HCT116 (cell line): ENCODE measurements at regions not wholly inside any gene's neighbourhood (a gene's known extent, or its start where the extent isn't known, plus 50 kb on each side); places are given as distances from the start of the nearest gene placed in this dataset.

Source experiments
- ATAC-seq: fragments of 200-7000 bp; cut with Tn5 transposase; 2 replicates; pipeline ENCODE4 v1.9.1; 2020; ENCODE audit warnings: mild to moderate bottlenecking, moderate library complexity
- BruUV-seq: library from RNA; stranded (reverse); fragments of 400-500 nt; replicated peaks from 2 replicates; lab custom pipeline; 2021; lab: Mats Ljungman, UMichigan
- CTCF ChIA-PET: fragments of 300-600 bp; sonication (Branson Sonifier 250); formaldehyde crosslinking; loops from one replicate; lab custom pipeline; 2021; ENCODE audit warnings: antibody characterized with exemption; lab: Charles Lee
- POLR2A ChIA-PET: fragments of 300-600, 350-600 bp; sonication (Branson Sonifier 250); formaldehyde crosslinking; loops from one replicate; lab custom pipeline; 2021; ENCODE audit warnings: antibody characterized with exemption; lab: Charles Lee
- RAD21 ChIA-PET, 2 experiments: fragments of 300-600 bp; sonication (Branson Sonifier 250); formaldehyde crosslinking; loops; one replicate each; lab custom pipeline; 2023; ENCODE audit warnings: low total read pairs in 2 of 2; ENCODE audit not compliant: uncharacterized antibody in 2 of 2, unreplicated experiment in 2 of 2, low non-redundant PET in 1 of 2; lab: Charles Lee
- DNase-seq: peaks from one replicate; pipeline ENCODE4 v3.0.0-alpha.2; 2010; ENCODE audit warnings: low read depth, low spot score
- H2AFZ ChIP-seq: fragments of 200-600 bp; shearing (Covaris generic), sonication (generic); 2 replicates; pipeline ENCODE4 v1.6.1; 2017; ENCODE audit warnings: low read depth, mixed run types, mixed read lengths, antibody characterized with exemption, low read length; ENCODE audit not compliant: poor library complexity, severe bottlenecking
- H3K27ac ChIP-seq: 2 replicates; pipeline ENCODE4 v1.5.1; 2012; ENCODE audit warnings: low read depth, low read length
- H3K27me3 ChIP-seq: fragments of 200-600 bp; sonication (generic); 2 replicates; pipeline ENCODE4 v1.6.1; 2016; ENCODE audit warnings: mixed run types, low read length, mixed read lengths; ENCODE audit not compliant: insufficient read depth
- H3K36me3 ChIP-seq, 2 experiments: fragments of 200-500 bp in 1 of 2; fragments of 200-600 bp in 1 of 2; sonication (Bioruptor generic) in 1 of 2; sonication (generic) in 1 of 2; 2 replicates each; pipeline versions ENCODE4 v1.5.1 to v1.6.1; 2014 to 2016; ENCODE audit warnings: low read length in 2 of 2, inconsistent platforms in 1 of 2, mixed read lengths in 1 of 2, mixed run types in 1 of 2; ENCODE audit not compliant: insufficient read depth in 2 of 2, control insufficient read depth in 1 of 2
- H3K4me1 ChIP-seq, 2 experiments: fragments of 200-600 bp in 1 of 2; sonication (generic) in 1 of 2; 2 replicates each; pipeline versions ENCODE4 v1.5.1 to v1.6.1; 2012 to 2017; ENCODE audit warnings: low read length in 2 of 2, inconsistent platforms in 1 of 2, mild to moderate bottlenecking in 1 of 2, mixed read lengths in 1 of 2, mixed run types in 1 of 2, moderate library complexity in 1 of 2; ENCODE audit not compliant: insufficient read depth in 2 of 2, control insufficient read depth in 1 of 2
- H3K4me2 ChIP-seq: fragments of 200-600 bp; sonication (generic); 2 replicates; pipeline ENCODE4 v1.6.1; 2017; ENCODE audit warnings: mixed run types, low read length, mixed read lengths
- H3K4me3 ChIP-seq, 2 experiments: fragments of 200-600 bp in 1 of 2; sonication (generic) in 1 of 2; replicated peaks in 1 of 2; 2 replicates each; pipeline ENCODE4 v1.5.1; 2011 to 2016; ENCODE audit warnings: low read length in 2 of 2, control low read depth in 1 of 2, low read depth in 1 of 2, mild to moderate bottlenecking in 1 of 2, mixed read lengths in 1 of 2, mixed run types in 1 of 2
- H3K79me2 ChIP-seq: fragments of 200-600 bp; sonication (generic); 2 replicates; pipeline ENCODE4 v1.6.1; 2017; ENCODE audit warnings: mild to moderate bottlenecking, mixed run types, low read length, moderate library complexity, mixed read lengths; ENCODE audit not compliant: insufficient read depth
- H3K9ac ChIP-seq: fragments of 200-600 bp; sonication (generic); 2 replicates; pipeline ENCODE4 v1.6.1; 2016; ENCODE audit warnings: low read length, mixed read lengths
- H3K9me2 ChIP-seq: fragments of 200-600 bp; sonication (generic), shearing (Covaris generic); 2 replicates; pipeline ENCODE4 v1.6.1; 2017; ENCODE audit warnings: mixed run types, mild to moderate bottlenecking, moderate library complexity; ENCODE audit not compliant: insufficient read depth
- H3K9me3 ChIP-seq, 2 experiments: fragments of 200-500 bp in 1 of 2; fragments of 200-600 bp in 1 of 2; sonication (Bioruptor generic) in 1 of 2; sonication (generic) in 1 of 2; 2 replicates each; pipeline ENCODE4 v1.6.1; 2014 to 2017; ENCODE audit warnings: low read length in 2 of 2, mixed read lengths in 2 of 2, inconsistent platforms in 1 of 2, low read depth in 1 of 2, mild to moderate bottlenecking in 1 of 2, mixed run types in 1 of 2, moderate library complexity in 1 of 2; ENCODE audit not compliant: control insufficient read depth in 1 of 2, insufficient read depth in 1 of 2
- H4K20me1 ChIP-seq: fragments of 200-600 bp; sonication (generic), shearing (Covaris generic); 2 replicates; pipeline ENCODE4 v1.6.1; 2017; ENCODE audit warnings: mixed run types, mild to moderate bottlenecking, moderate library complexity; ENCODE audit not compliant: insufficient read depth
- CBX3 ChIP-seq: IDR thresholded peaks from 2 replicates; pipeline ENCODE4 v1.6.1; 2012; ENCODE audit warnings: low read depth
- EGR1 ChIP-seq: IDR thresholded peaks from 2 replicates; pipeline ENCODE4 v1.6.1; 2012; ENCODE audit warnings: low read depth
- ELF1 ChIP-seq: IDR thresholded peaks from 2 replicates; pipeline ENCODE4 v1.6.1; 2012; ENCODE audit warnings: low read depth, borderline replicate concordance
- EZH2 ChIP-seq: fragments of 200-600 bp; sonication (generic); IDR thresholded peaks from 2 replicates; pipeline ENCODE4 v1.6.1; 2017; ENCODE audit warnings: antibody characterized with exemption, mixed run types
- FOSL1 ChIP-seq: IDR thresholded peaks from 2 replicates; pipeline ENCODE4 v1.6.1; 2012; ENCODE audit warnings: low read depth
- JUND ChIP-seq: IDR thresholded peaks from 2 replicates; pipeline ENCODE4 v1.6.1; 2012
- MAX ChIP-seq: IDR thresholded peaks from 2 replicates; pipeline ENCODE4 v1.6.1; 2012
- POLR2A ChIP-seq: IDR thresholded peaks from 2 replicates; pipeline ENCODE4 v1.7.0; 2011; ENCODE audit warnings: borderline replicate concordance; ENCODE audit not compliant: insufficient read depth, insufficient read length; ENCODE audit errors: extremely low read depth
- RAD21 ChIP-seq: IDR thresholded peaks from 2 replicates; pipeline ENCODE4 v1.6.1; 2012; ENCODE audit warnings: low read depth, mild to moderate bottlenecking
- SP1 ChIP-seq: IDR thresholded peaks from 2 replicates; pipeline ENCODE4 v1.6.1; 2012; ENCODE audit warnings: low read depth
- TCF7L2 ChIP-seq: IDR thresholded peaks from 2 replicates; pipeline ENCODE4 v1.7.0; 2011; ENCODE audit warnings: borderline replicate concordance, inconsistent platforms; ENCODE audit not compliant: insufficient read depth, insufficient read length; ENCODE audit errors: extremely low read depth
- YY1 ChIP-seq: IDR thresholded peaks from 2 replicates; pipeline ENCODE4 v1.6.1; 2011; ENCODE audit warnings: low read length, low read depth, moderate library complexity, mild to moderate bottlenecking; ENCODE audit not compliant: insufficient replicate concordance; ENCODE audit errors: extremely low read depth
- intact Hi-C: fragments of 100-400 bp; cut with micrococcal nuclease; formaldehyde crosslinking; loops from 2 replicates; pipeline ENCODE4 v1.10.0; 2022
- TF ChIP-seq, protein P1 (sequence below): IDR thresholded peaks from 2 replicates; pipeline ENCODE4 v1.6.1; 2011; ENCODE audit warnings: mild to moderate bottlenecking, low read length, moderate library complexity; ENCODE audit not compliant: insufficient replicate concordance; ENCODE audit errors: extremely low read depth
- TF ChIP-seq, protein P2 (sequence below), 3 experiments: fragments of 200-600 bp in 1 of 3; sonication (generic) in 1 of 3; IDR thresholded peaks in 2 of 3; conservative IDR thresholded peaks in 1 of 3; 2 replicates each; pipeline ENCODE4 v1.5.1; 2012 to 2017; ENCODE audit warnings: low read depth in 2 of 3, low read length in 2 of 3, antibody characterized with exemption in 1 of 3, borderline replicate concordance in 1 of 3, control low read depth in 1 of 3, mild to moderate bottlenecking in 1 of 3, mixed read lengths in 1 of 3, mixed run types in 1 of 3, moderate library complexity in 1 of 3; ENCODE audit not compliant: insufficient read depth in 1 of 3
- TF ChIP-seq, protein P3 (sequence below): IDR thresholded peaks from 2 replicates; pipeline ENCODE4 v1.6.1; 2012

DNA sequence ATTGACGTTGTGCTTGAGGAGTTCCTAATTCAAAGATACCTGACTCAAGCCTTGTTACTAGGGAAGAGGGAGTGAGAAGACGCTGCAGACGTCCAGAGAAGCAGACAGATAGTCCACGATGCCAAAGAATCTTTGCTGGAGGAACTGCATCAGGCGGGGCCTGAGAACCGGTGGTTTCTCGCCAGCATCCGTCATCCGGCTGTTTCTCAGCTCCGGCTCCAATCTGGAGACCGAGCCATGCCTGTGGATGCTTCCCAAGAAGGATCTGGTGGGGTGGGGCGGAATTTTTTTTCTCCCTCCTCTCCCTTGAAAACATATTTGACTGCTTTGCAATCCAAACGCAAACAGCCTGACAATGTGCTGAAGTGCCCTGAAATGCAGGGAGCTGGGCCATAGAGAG is 125.8 kb upstream of the SRSF6 start:
- intact Hi-C loops = no loop called here
- ATAC-seq = no peak
- H3K36me3 ChIP-seq = no peaks in the 10 kb centered on the region
- TF ChIP-seq TCF7L2 = no peak
- TF ChIP-seq EGR1 = no peak
- no peak for TF ChIP-seq FOSL1
- TF ChIP-seq ELF1 = no peak
- TF ChIP-seq SP1 = no peak
- TF ChIP-seq POLR2A = no peak
- TF ChIP-seq CBX3 = no peak
- TF ChIP-seq, protein P1, sequence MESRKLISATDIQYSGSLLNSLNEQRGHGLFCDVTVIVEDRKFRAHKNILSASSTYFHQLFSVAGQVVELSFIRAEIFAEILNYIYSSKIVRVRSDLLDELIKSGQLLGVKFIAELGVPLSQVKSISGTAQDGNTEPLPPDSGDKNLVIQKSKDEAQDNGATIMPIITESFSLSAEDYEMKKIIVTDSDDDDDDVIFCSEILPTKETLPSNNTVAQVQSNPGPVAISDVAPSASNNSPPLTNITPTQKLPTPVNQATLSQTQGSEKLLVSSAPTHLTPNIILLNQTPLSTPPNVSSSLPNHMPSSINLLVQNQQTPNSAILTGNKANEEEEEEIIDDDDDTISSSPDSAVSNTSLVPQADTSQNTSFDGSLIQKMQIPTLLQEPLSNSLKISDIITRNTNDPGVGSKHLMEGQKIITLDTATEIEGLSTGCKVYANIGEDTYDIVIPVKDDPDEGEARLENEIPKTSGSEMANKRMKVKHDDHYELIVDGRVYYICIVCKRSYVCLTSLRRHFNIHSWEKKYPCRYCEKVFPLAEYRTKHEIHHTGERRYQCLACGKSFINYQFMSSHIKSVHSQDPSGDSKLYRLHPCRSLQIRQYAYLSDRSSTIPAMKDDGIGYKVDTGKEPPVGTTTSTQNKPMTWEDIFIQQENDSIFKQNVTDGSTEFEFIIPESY = no peak
- no peak for TF ChIP-seq JUND
- TF ChIP-seq EZH2 = no peak
- no peak for TF ChIP-seq RAD21
- TF ChIP-seq, all 23 proteins: peak for 0
- ChIA-PET CTCF (no interaction called here), POLR2A (no interaction called here), RAD21 (no interaction called here)
- no peaks in the 10 kb centered on the region for H4K20me1 ChIP-seq
- H3K79me2 ChIP-seq = no peaks in the 10 kb centered on the region
- H3K27ac ChIP-seq = no peak overlapping the region
- H3K4me3 ChIP-seq = no peak overlapping the region
- no peak for DNase-seq
- no peaks in the 10 kb centered on the region for H3K4me1 ChIP-seq
- H3K9me2 ChIP-seq = no peaks in the 10 kb centered on the region
- H3K27me3 ChIP-seq = no peaks in the 10 kb centered on the region
- BruUV-seq = no TSS peak
- no peak overlapping the region for H3K9ac ChIP-seq
- no peak overlapping the region for H3K4me2 ChIP-seq
- H2AFZ ChIP-seq = no peak overlapping the region
- peaks cover 0 to 6% of the 10 kb centered on the region in 2 experiments; a peak in 1 of 4 replicates for H3K9me3 ChIP-seq

DNA sequence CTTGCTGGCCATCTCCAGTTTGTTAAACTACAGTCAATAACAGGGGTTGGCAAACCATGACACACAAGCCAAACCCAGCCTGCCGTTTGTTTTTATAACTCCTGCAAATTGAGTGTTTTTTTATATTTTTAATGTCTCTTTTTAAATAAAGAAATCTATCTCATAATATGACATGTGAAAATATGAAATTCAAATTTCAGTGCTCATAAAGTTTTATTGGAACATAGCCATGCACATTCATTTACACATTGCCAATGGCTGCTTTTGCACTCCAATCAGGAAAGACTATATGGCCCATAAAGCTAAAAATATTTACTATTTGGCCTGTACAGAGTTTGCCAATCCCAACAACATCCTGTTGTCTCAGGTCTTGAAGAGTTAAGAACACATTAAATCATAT is 129.0 kb upstream of the SRSF6 start:
- TF ChIP-seq YY1 (no peak), ELF1 (no peak), EZH2 (no peak), SP1 (no peak), MAX (no peak), FOSL1 (no peak), RAD21 (no peak)
- TF ChIP-seq, protein P2, sequence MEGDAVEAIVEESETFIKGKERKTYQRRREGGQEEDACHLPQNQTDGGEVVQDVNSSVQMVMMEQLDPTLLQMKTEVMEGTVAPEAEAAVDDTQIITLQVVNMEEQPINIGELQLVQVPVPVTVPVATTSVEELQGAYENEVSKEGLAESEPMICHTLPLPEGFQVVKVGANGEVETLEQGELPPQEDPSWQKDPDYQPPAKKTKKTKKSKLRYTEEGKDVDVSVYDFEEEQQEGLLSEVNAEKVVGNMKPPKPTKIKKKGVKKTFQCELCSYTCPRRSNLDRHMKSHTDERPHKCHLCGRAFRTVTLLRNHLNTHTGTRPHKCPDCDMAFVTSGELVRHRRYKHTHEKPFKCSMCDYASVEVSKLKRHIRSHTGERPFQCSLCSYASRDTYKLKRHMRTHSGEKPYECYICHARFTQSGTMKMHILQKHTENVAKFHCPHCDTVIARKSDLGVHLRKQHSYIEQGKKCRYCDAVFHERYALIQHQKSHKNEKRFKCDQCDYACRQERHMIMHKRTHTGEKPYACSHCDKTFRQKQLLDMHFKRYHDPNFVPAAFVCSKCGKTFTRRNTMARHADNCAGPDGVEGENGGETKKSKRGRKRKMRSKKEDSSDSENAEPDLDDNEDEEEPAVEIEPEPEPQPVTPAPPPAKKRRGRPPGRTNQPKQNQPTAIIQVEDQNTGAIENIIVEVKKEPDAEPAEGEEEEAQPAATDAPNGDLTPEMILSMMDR (IDR thresholded peaks at IDR 0.05 in 2 of 3, conservative IDR thresholded peaks at IDR 0.05 in 1 of 3; ENCODE audit: borderline replicate concordance in 1 of 3, insufficient read depth in 1 of 3, low read depth in 2 of 3, low read length in 2 of 3) = no peak
- TF ChIP-seq, protein P3, sequence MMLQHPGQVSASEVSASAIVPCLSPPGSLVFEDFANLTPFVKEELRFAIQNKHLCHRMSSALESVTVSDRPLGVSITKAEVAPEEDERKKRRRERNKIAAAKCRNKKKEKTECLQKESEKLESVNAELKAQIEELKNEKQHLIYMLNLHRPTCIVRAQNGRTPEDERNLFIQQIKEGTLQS = no peak
- Histone ChIP-seq H3K79me2 (no peaks in the 10 kb centered on the region), H3K4me1 (no peaks in the 10 kb centered on the region), H3K9ac (no peak overlapping the region), H2AFZ (no peak overlapping the region), H4K20me1 (no peaks in the 10 kb centered on the region), H3K27me3 (no peaks in the 10 kb centered on the region), H3K36me3 (no peaks in the 10 kb centered on the region), H3K4me3 (no peak overlapping the region), H3K4me2 (no peak overlapping the region), H3K9me3 (no peaks in the 10 kb centered on the region; a peak in 1 of 4 replicates), H3K9me2 (no peaks in the 10 kb centered on the region), H3K27ac (no peak overlapping the region)
- CTCF ChIA-PET = no interaction called here
- POLR2A ChIA-PET = no interaction called here
- no peak for DNase-seq
- ATAC-seq = no peak
- BruUV-seq = no TSS peak
- intact Hi-C loops = no loop called here
- RAD21 ChIA-PET = no interaction called here
